ENCODE measurements at regions not wholly inside any gene's neighbourhood (a gene's known extent, or its start where the extent isn't known, plus 50 kb on each side); places are given as distances from the start of the nearest gene placed in this dataset.
"Not testable (repeated sequence)": the region's sequence is repeated elsewhere in the genome, so short reads cannot be mapped to it uniquely, and the experiment has no call there.

- DNase-seq (no peak), ATAC-seq (no peak)
- intact Hi-C loops (cut with DNase I): no loop called here
These were observed 366.5 kb upstream of the KLF6 start for GRCh38 chr10:4151466-4151865.

GRCh38 chr10:4150676-4151075 lies 365.7 kb upstream of the KLF6 start:
- DNase-seq (no peak), ATAC-seq (no peak)
- TF ChIP-seq CTCF (IDR thresholded peaks at IDR 0.05): no peak
- Histone ChIP-seq H3K4me1 (no peaks in the 10 kb centered on the region), H3K27ac (no peak overlapping the region), H3K4me3 (no peak overlapping the region), H3K36me3 (no peaks in the 10 kb centered on the region), H3K9me3 (no peaks in the 10 kb centered on the region), H3K27me3 (ENCODE audit: low read depth) (no peaks in the 10 kb centered on the region)
- intact Hi-C loops (cut with DNase I): no loop called here

More at GRCh38 chr10:4151466-4151865, 366.5 kb upstream of the KLF6 start:
- no peak overlapping the region for H3K4me3 ChIP-seq
- H3K36me3 ChIP-seq: no peaks in the 10 kb centered on the region
- H3K27me3 ChIP-seq (ENCODE audit: low read depth): no peaks in the 10 kb centered on the region
- no peaks in the 10 kb centered on the region for H3K9me3 ChIP-seq
- H3K4me1 ChIP-seq: no peaks in the 10 kb centered on the region
- no peak for TF ChIP-seq CTCF (IDR thresholded peaks at IDR 0.05)
- no peak overlapping the region for H3K27ac ChIP-seq

- H3K4me3 ChIP-seq; intact Hi-C loops (cut with DNase I); H3K9me3 ChIP-seq; DNase-seq; H3K4me1 ChIP-seq; H3K27me3 ChIP-seq (ENCODE audit: low read depth); ATAC-seq; H3K36me3 ChIP-seq; H3K27ac ChIP-seq: not testable (repeated sequence)
These were observed 364.5 kb upstream of the KLF6 start for GRCh38 chr10:4149460-4149859.

GRCh38 chr10:4147245-4147644 lies 362.2 kb upstream of the KLF6 start:
- no peaks in the 10 kb centered on the region for H3K36me3 ChIP-seq
- DNase-seq (no peak), ATAC-seq (no peak)
- no peaks in the 10 kb centered on the region for H3K27me3 ChIP-seq (ENCODE audit: low read depth)
- no peaks in the 10 kb centered on the region for H3K4me1 ChIP-seq
- intact Hi-C loops (cut with DNase I): no loop called here
- TF ChIP-seq CTCF (IDR thresholded peaks at IDR 0.05): no peak
- no peak overlapping the region for H3K27ac ChIP-seq
- H3K4me3 ChIP-seq: no peak overlapping the region
- H3K9me3 ChIP-seq: no peaks in the 10 kb centered on the region

GRCh38 chr10:4144817-4145216 lies 359.8 kb upstream of the KLF6 start:
- DNase-seq (no peak), ATAC-seq (no peak)
- Histone ChIP-seq H3K27ac (no peak overlapping the region), H3K27me3 (ENCODE audit: low read depth) (no peaks in the 10 kb centered on the region), H3K9me3 (peaks cover 17% of the 10 kb centered on the region), H3K4me3 (no peak overlapping the region), H3K4me1 (no peaks in the 10 kb centered on the region), H3K36me3 (no peaks in the 10 kb centered on the region)
- TF ChIP-seq CTCF (IDR thresholded peaks at IDR 0.05): no peak
- intact Hi-C loops (cut with DNase I): no loop called here

GRCh38 chr10:4141471-4141870 lies 356.5 kb upstream of the KLF6 start:
- no peak for ATAC-seq
- Histone ChIP-seq H3K27me3 (ENCODE audit: low read depth) (no peaks in the 10 kb centered on the region), H3K9me3 (peaks cover 18% of the 10 kb centered on the region)

More at GRCh38 chr10:4141471-4141870, 356.5 kb upstream of the KLF6 start:
- no peaks in the 10 kb centered on the region for H3K4me1 ChIP-seq
- TF ChIP-seq CTCF (IDR thresholded peaks at IDR 0.05): no peak
- no peak overlapping the region for H3K27ac ChIP-seq
- no peak for DNase-seq
- intact Hi-C loops (cut with DNase I): no loop called here
- H3K36me3 ChIP-seq: no peaks in the 10 kb centered on the region
- H3K4me3 ChIP-seq: no peak overlapping the region

All from lower lobe of right lung (tissue), 2 donors.